Neural crest cell (in vitro differentiated cells): ENCODE measurements at regions not wholly inside any gene's neighbourhood (a gene's known extent, or its start where the extent isn't known, plus 50 kb on each side); places are given as distances from the start of the nearest gene placed in this dataset.
A peak's percentile ranks its signal among the peaks of the same experiment; 100 is the strongest.

Experiments used
- DNase-seq: peaks from one replicate; pipeline ENCODE4 v3.0.0; 2021; ENCODE audit warnings: low read depth, mixed read lengths, low spot score
- H3K27ac Mint-ChIP-seq: one replicate; pipeline ENCODE4 v1.8.0; 2021; ENCODE audit warnings: mild to moderate bottlenecking, mixed read lengths; ENCODE audit not compliant: unreplicated experiment
- H3K27me3 Mint-ChIP-seq: 2 replicates; pipeline ENCODE4 v1.8.0; 2021; ENCODE audit warnings: low read depth, mild to moderate bottlenecking, mixed read lengths
- H3K36me3 Mint-ChIP-seq: 2 replicates; pipeline ENCODE4 v1.8.0; 2021; ENCODE audit warnings: low read depth, mild to moderate bottlenecking, mixed read lengths
- H3K4me1 Mint-ChIP-seq: 2 replicates; pipeline ENCODE4 v1.8.0; 2021; ENCODE audit warnings: mixed read lengths
- H3K4me3 Mint-ChIP-seq: one replicate; pipeline ENCODE4 v1.8.0; 2021; ENCODE audit warnings: mild to moderate bottlenecking, mixed read lengths
- H3K9me3 Mint-ChIP-seq: 2 replicates; pipeline ENCODE4 v1.8.0; 2021; ENCODE audit warnings: mixed read lengths
- TF ChIP-seq, protein P1 (sequence below): fragments of 200-600 bp; sonication (generic); conservative IDR thresholded peaks from 2 replicates; pipeline ENCODE4 v1.5.0; 2021; ENCODE audit warnings: antibody characterized with exemption, mild to moderate bottlenecking

DNA sequence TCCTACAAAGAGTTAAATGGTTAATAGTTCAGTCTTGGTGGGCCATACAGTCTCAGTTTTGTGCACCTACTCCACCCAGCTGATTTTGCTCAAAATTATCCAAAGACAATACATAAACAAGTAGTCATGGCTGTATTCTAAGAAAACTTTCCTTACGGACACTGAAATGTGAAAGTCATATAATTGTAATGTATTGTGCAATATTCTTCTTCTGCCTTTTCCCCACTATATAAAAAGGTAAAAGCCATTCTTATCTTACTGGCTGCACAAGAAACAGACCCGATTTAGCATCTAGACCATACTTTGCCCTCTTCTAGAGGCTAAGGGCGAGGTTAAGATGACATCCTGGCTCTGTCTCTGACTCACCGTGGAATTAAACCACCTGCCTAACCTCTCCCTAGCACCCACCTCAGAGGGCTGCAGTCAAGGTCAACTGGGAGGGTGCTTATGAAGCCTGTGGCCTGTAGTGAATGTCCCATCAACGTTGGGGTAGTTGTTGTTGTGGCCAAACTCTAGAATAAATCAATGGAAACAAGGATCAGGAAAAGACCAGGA lies 63.8 kb upstream of the DOCK1 start:
- H3K27ac Mint-ChIP-seq, result no peak overlapping the region
- peaks cover 22% of the 10 kb centered on the region for H3K4me1 Mint-ChIP-seq

DNA sequence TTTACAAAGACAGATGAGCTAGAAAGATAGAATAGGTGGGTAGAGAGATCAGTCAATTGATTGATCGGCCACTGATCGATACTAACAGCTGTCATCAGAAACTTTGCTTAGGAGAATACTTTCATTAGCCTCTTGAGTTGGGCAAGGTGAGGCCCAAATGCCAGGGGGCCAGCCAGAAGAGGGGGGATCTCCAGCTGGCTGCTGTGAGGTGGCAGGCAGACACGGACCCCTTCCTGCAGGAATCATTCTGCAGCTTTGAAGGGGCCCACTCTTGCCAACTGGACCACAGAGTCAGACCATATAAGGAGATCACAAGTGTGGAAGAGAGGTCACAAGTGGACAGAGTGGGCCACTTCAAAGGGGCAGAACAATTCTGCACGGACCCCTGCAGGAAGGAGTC lies 62.9 kb upstream of the DOCK1 start:
- Mint-ChIP-seq H3K27me3 (no peaks in the 10 kb centered on the region), H3K27ac (peak overlapping the region; percentile 46), H3K4me3 (no peak overlapping the region), H3K9me3 (no peaks in the 10 kb centered on the region), H3K4me1 (peaks cover 22% of the 10 kb centered on the region), H3K36me3 (no peaks in the 10 kb centered on the region)
- TF ChIP-seq, protein P1, sequence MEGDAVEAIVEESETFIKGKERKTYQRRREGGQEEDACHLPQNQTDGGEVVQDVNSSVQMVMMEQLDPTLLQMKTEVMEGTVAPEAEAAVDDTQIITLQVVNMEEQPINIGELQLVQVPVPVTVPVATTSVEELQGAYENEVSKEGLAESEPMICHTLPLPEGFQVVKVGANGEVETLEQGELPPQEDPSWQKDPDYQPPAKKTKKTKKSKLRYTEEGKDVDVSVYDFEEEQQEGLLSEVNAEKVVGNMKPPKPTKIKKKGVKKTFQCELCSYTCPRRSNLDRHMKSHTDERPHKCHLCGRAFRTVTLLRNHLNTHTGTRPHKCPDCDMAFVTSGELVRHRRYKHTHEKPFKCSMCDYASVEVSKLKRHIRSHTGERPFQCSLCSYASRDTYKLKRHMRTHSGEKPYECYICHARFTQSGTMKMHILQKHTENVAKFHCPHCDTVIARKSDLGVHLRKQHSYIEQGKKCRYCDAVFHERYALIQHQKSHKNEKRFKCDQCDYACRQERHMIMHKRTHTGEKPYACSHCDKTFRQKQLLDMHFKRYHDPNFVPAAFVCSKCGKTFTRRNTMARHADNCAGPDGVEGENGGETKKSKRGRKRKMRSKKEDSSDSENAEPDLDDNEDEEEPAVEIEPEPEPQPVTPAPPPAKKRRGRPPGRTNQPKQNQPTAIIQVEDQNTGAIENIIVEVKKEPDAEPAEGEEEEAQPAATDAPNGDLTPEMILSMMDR, result no peak
- DNase-seq, result no peak

More for the DNA sequence above, 63.8 kb upstream of the DOCK1 start:
- Mint-ChIP-seq H3K9me3 (no peaks in the 10 kb centered on the region), H3K4me3 (no peak overlapping the region), H3K36me3 (no peaks in the 10 kb centered on the region), H3K27me3 (no peaks in the 10 kb centered on the region)
- no peak for DNase-seq
- TF ChIP-seq, protein P1, result no peak

DNA sequence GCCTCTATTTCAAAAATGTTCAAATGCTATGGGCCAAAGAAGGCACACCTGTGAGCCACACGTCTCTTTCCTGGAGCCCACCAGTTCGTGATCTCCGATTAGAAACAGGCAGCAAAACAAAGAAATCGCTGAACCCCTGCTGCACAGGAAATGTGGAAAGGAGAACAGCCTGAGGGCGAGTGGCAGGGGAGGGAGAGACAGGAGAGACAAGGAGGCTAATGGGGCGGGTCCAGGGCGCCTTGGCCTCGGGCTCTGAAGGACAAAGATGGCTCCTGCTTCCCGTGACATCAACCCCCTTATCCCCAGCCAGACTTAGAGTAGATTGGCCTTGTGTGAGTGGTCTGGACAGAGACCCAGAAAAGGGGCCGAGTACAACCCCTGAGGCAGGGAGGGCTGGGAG lies 62.4 kb upstream of the DOCK1 start:
- Mint-ChIP-seq H3K4me3 (no peak overlapping the region), H3K36me3 (no peaks in the 10 kb centered on the region), H3K27ac (peak overlapping the region; percentile 92), H3K4me1 (peaks cover 22% of the 10 kb centered on the region), H3K9me3 (no peaks in the 10 kb centered on the region), H3K27me3 (no peaks in the 10 kb centered on the region)
- TF ChIP-seq, protein P1, result no peak
- peak; percentile 46 for DNase-seq

DNA sequence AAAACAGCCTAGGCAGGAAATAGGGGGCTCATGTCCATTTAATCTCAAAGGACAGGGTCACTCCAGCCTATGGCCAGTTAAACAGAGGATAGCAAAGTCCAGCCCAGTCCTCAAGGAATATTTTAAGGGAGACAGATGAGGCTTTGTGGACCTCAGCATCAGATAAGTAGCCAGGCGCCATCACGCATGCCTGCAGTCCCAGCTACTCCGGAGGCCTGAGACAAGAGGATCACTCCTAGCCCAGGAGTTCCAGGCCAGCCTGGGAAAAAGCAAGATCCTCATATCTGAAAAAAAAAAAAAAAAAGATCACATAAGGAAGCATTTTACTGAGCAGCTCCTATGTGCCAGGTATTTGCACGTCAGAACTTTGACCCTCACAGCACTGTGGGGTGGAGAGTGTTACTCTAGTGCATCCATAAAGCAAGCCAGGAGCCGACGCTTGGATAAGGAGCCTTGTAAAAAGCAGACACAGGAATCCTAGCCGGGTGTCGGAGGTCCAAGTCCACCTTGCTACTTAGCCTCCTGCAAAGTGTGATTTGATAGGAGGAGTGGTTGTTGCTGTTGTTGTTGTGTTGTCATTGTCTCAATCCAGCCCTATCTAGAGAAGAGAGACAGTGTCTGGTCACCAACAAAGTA lies 61.8 kb upstream of the DOCK1 start:
- Mint-ChIP-seq H3K27me3 (no peaks in the 10 kb centered on the region), H3K4me3 (no peak overlapping the region), H3K4me1 (peaks cover 17% of the 10 kb centered on the region), H3K27ac (peak overlapping the region; percentile 92), H3K36me3 (no peaks in the 10 kb centered on the region), H3K9me3 (no peaks in the 10 kb centered on the region)
- TF ChIP-seq, protein P1, result no peak
- no peak for DNase-seq

DNA sequence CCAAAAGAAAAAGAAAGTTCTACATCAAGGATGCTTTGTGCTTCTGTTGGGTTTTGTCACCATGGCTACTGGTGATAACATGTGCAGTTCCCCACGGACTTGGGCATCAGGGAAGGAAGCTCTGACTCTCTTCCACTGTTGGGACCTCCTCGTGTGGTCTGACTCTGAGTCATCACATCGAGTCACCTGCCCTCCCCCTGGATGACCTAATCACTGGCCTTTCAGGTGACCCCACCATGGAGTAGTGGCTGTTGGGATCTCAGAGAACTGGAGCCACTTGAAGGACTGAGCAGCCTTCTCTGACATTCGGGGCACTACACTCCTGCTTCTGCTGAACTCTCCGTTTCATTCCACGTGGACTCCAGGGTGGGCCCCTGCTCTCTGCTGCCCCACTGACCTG lies 60.8 kb upstream of the DOCK1 start:
- H3K4me1 Mint-ChIP-seq, result peaks cover 17% of the 10 kb centered on the region
- H3K4me3 Mint-ChIP-seq, result no peak overlapping the region
- no peaks in the 10 kb centered on the region for H3K36me3 Mint-ChIP-seq
- H3K27ac Mint-ChIP-seq, result no peak overlapping the region
- no peak for DNase-seq
- no peaks in the 10 kb centered on the region for H3K9me3 Mint-ChIP-seq
- H3K27me3 Mint-ChIP-seq, result no peaks in the 10 kb centered on the region
- TF ChIP-seq, protein P1, result no peak
